ENCODE measurements at regions not wholly inside any gene's neighbourhood (a gene's known extent, or its start where the extent isn't known, plus 50 kb on each side); places are given as distances from the start of the nearest gene placed in this dataset.

DNA sequence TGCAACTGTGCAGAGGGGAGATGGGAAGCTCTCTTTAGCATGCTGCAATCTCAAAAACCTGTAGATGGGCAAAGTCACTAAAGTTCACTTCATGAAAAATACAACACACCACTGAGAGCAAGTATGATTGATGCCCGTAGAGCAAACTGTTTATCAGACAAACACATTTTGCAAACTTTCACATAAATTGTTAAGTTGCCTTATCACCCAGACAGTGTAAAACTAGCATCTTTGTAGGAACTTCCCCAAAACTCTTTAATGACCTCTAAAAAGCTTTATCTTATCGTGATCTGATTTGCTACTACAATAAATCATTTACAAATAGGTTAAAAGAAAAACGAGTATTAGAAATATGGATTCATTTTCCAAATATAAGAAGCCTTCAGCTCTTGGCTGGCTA is 391.0 kb downstream of the LMO4 start:
- TF ChIP-seq, protein P1, sequence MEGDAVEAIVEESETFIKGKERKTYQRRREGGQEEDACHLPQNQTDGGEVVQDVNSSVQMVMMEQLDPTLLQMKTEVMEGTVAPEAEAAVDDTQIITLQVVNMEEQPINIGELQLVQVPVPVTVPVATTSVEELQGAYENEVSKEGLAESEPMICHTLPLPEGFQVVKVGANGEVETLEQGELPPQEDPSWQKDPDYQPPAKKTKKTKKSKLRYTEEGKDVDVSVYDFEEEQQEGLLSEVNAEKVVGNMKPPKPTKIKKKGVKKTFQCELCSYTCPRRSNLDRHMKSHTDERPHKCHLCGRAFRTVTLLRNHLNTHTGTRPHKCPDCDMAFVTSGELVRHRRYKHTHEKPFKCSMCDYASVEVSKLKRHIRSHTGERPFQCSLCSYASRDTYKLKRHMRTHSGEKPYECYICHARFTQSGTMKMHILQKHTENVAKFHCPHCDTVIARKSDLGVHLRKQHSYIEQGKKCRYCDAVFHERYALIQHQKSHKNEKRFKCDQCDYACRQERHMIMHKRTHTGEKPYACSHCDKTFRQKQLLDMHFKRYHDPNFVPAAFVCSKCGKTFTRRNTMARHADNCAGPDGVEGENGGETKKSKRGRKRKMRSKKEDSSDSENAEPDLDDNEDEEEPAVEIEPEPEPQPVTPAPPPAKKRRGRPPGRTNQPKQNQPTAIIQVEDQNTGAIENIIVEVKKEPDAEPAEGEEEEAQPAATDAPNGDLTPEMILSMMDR (IDR thresholded peaks at IDR 0.05), result no peak
- no peak for TF ChIP-seq POLR2A (IDR thresholded peaks at IDR 0.05)

Data from body of pancreas (tissue), 4 donors.